ENCODE measurements at regions not wholly inside any gene's neighbourhood (a gene's known extent, or its start where the extent isn't known, plus 50 kb on each side); places are given as distances from the start of the nearest gene placed in this dataset.

GRCh38 chr10:78449554-78449953, 415.9 kb downstream of the RPS24 start:
- TF ChIP-seq EP300 (IDR thresholded peaks at IDR 0.05; ENCODE audit: borderline replicate concordance in 1 of 2, low read depth in 1 of 2, low read length in 1 of 2) = no peak
- TF ChIP-seq, protein P1, sequence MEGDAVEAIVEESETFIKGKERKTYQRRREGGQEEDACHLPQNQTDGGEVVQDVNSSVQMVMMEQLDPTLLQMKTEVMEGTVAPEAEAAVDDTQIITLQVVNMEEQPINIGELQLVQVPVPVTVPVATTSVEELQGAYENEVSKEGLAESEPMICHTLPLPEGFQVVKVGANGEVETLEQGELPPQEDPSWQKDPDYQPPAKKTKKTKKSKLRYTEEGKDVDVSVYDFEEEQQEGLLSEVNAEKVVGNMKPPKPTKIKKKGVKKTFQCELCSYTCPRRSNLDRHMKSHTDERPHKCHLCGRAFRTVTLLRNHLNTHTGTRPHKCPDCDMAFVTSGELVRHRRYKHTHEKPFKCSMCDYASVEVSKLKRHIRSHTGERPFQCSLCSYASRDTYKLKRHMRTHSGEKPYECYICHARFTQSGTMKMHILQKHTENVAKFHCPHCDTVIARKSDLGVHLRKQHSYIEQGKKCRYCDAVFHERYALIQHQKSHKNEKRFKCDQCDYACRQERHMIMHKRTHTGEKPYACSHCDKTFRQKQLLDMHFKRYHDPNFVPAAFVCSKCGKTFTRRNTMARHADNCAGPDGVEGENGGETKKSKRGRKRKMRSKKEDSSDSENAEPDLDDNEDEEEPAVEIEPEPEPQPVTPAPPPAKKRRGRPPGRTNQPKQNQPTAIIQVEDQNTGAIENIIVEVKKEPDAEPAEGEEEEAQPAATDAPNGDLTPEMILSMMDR (IDR thresholded peaks at IDR 0.05) = no peak
- TF ChIP-seq POLR2AphosphoS5 (IDR thresholded peaks at IDR 0.05; ENCODE audit: low read depth, low read length) = no peak
- TF ChIP-seq GABPA (IDR thresholded peaks at IDR 0.05; ENCODE audit: low read depth) = no peak
- TF ChIP-seq, protein P2, sequence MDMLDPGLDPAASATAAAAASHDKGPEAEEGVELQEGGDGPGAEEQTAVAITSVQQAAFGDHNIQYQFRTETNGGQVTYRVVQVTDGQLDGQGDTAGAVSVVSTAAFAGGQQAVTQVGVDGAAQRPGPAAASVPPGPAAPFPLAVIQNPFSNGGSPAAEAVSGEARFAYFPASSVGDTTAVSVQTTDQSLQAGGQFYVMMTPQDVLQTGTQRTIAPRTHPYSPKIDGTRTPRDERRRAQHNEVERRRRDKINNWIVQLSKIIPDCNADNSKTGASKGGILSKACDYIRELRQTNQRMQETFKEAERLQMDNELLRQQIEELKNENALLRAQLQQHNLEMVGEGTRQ (IDR thresholded peaks at IDR 0.05; ENCODE audit: borderline replicate concordance, low read depth, low read length) = no peak
- TF ChIP-seq, protein P3, sequence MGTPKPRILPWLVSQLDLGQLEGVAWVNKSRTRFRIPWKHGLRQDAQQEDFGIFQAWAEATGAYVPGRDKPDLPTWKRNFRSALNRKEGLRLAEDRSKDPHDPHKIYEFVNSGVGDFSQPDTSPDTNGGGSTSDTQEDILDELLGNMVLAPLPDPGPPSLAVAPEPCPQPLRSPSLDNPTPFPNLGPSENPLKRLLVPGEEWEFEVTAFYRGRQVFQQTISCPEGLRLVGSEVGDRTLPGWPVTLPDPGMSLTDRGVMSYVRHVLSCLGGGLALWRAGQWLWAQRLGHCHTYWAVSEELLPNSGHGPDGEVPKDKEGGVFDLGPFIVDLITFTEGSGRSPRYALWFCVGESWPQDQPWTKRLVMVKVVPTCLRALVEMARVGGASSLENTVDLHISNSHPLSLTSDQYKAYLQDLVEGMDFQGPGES (IDR thresholded peaks at IDR 0.05; ENCODE audit: low read depth, low read length) = no peak
- no peak for TF ChIP-seq ZBTB33 (IDR thresholded peaks at IDR 0.05; ENCODE audit: borderline replicate concordance, low read depth)
- no peak for TF ChIP-seq SIN3A (IDR thresholded peaks at IDR 0.05; ENCODE audit: borderline replicate concordance, low read depth, low read length)
- TF ChIP-seq JUND (IDR thresholded peaks at IDR 0.05) = no peak
